ENCODE measurements at regions not wholly inside any gene's neighbourhood (a gene's known extent, or its start where the extent isn't known, plus 50 kb on each side); places are given as distances from the start of the nearest gene placed in this dataset.

DNA sequence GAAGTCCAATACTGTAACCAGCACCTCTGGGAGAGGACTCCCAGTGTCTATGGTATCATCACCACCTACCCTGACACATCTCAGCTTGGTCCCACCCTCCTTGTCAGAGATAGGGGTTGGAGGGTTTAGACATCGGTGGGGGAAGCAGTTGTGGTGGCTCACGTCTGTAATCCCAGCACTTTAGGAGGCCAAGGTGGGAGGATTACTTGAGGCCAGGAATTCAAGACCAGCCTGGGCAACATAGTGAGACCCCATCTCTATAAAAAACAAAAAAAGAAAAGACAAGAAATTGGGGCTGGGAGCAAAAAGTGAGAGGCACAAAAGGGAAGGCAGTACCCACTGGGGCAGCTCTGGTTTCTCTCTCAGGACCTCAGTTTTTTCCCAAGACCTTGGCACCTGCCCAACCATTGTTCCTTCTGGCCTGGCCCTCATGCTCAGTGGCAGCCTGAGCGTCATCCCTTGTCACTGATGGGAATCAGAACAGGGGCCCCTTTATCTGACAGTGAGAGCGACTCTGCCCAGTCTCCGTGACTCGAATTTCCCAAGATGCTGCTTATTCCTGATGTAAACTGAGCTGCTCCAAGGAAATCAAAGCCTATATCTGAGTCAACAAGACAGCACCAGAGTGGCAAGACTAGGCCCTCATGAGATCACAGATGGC, 80.5 kb upstream of the HSPA9 start:
- peaks cover 74 to 91% of the 10 kb centered on the region in 2 donors for H3K27me3 Mint-ChIP-seq (ENCODE audit: low read depth in 2 of 2)
- H3K9me3 ChIP-seq (ENCODE audit: control insufficient read depth, insufficient read depth, low read length) = no peaks in the 10 kb centered on the region
- no peak overlapping the region for H3K4me3 Mint-ChIP-seq
- peaks cover 73% of the 10 kb centered on the region for H3K27me3 ChIP-seq (ENCODE audit: control insufficient read depth, insufficient read depth, low read length)
- intact Hi-C loops (cut with micrococcal nuclease) = loop anchor here (2.0 kb wide), 1 partner anchor 13 kb away; no protein-coding TSS in a partner anchor
- 95% methylated on average over 6 of the region's 6 CpGs for WGBS (ENCODE audit: insufficient coverage)
- TF ChIP-seq, protein P1, sequence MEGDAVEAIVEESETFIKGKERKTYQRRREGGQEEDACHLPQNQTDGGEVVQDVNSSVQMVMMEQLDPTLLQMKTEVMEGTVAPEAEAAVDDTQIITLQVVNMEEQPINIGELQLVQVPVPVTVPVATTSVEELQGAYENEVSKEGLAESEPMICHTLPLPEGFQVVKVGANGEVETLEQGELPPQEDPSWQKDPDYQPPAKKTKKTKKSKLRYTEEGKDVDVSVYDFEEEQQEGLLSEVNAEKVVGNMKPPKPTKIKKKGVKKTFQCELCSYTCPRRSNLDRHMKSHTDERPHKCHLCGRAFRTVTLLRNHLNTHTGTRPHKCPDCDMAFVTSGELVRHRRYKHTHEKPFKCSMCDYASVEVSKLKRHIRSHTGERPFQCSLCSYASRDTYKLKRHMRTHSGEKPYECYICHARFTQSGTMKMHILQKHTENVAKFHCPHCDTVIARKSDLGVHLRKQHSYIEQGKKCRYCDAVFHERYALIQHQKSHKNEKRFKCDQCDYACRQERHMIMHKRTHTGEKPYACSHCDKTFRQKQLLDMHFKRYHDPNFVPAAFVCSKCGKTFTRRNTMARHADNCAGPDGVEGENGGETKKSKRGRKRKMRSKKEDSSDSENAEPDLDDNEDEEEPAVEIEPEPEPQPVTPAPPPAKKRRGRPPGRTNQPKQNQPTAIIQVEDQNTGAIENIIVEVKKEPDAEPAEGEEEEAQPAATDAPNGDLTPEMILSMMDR (IDR thresholded peaks at IDR 0.05) = no peak
- no peak overlapping the region for H3K27ac ChIP-seq (ENCODE audit: low read length)
- H3K4me1 Mint-ChIP-seq = peaks cover 27 to 29% of the 10 kb centered on the region in 2 donors
- no peaks in the 10 kb centered on the region for H3K9me3 Mint-ChIP-seq
- no peaks in the 10 kb centered on the region for H3K36me3 ChIP-seq (ENCODE audit: control insufficient read depth, insufficient read depth, low read length)
- peaks cover 23% of the 10 kb centered on the region for H3K4me1 ChIP-seq (ENCODE audit: control insufficient read depth, insufficient read depth, low read length)
- H3K27ac Mint-ChIP-seq = no peak overlapping the region
- no peaks in the 10 kb centered on the region for H3K36me3 Mint-ChIP-seq
- ATAC-seq (no peak), DNase-seq (no peak)
- H3K4me3 ChIP-seq (ENCODE audit: low read length) = no peak overlapping the region

DNA sequence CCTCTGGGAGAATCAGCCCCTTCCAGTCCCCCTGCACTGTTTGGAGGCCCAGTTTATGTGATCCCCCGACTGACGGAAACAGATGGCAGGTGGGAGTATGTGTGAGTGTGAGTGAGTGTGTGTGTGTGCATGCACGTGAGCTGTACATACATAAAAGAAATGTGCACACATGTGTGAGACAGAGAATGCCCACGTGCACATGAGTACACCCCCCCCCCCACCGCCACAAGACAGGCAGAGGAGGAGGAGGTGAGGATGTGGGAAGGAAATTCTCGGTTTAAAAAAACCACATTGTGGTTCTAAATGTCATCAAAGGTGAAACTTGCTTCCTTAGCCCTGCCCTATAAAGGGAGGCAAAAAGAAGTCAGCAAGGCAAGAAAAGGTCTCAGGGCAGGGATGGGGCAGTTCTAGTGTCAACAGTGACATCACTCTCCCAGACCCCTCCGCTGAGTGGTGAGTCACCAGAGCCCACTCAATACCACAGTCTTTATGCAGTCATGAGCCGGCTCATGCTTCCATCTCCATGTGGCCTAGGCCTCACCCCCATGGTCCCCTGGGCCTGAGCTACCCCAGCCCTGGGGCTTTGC, 79.2 kb upstream of the HSPA9 start:
- intact Hi-C loops (cut with micrococcal nuclease) = loop anchor here (2.0 kb wide), 1 partner anchor 14 kb away; no protein-coding TSS in a partner anchor

DNA sequence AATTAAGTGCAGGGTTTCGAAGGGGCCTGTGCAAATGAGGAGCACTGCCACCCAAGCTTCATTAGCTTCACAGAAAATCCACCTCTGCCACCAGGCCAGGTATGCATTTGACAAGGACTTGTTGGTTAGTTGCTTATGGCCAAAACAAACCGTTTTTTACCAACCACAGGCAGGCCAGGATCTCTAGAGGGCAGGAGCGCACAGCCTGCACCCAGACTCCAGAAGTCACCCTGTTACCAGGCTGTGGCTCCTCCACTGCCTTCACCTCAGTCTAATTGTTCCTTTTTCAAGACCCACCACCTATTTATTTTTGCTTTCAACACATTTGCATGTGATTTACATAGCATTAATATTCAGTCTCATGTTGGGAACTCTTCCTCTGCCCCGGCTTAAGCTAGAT, 78.3 kb upstream of the HSPA9 start:
- H3K4me1 Mint-ChIP-seq = peaks cover 27 to 29% of the 10 kb centered on the region in 2 donors
- peak overlapping the region in 1 of 2 donors; percentile 58 for H3K27ac Mint-ChIP-seq
- WGBS (ENCODE audit: insufficient coverage) = 28% methylated on average over 4 of the region's 4 CpGs

More for the DNA sequence above, 79.2 kb upstream of the HSPA9 start:
- H3K36me3 Mint-ChIP-seq = no peaks in the 10 kb centered on the region
- DNase-seq = peak; percentile 48 to 85
- H3K27me3 Mint-ChIP-seq (ENCODE audit: low read depth in 2 of 2) = peaks cover 70 to 86% of the 10 kb centered on the region in 2 donors
- no peak overlapping the region for H3K27ac ChIP-seq (ENCODE audit: low read length)
- H3K9me3 ChIP-seq (ENCODE audit: control insufficient read depth, insufficient read depth, low read length) = no peaks in the 10 kb centered on the region
- no peaks in the 10 kb centered on the region for H3K9me3 Mint-ChIP-seq
- TF ChIP-seq, protein P1 (IDR thresholded peaks at IDR 0.05) = no peak
- ATAC-seq = peak; percentile 75 to 90 (median 85)
- no peak overlapping the region for H3K4me3 ChIP-seq (ENCODE audit: low read length)
- peak overlapping the region; percentile 58 to 78 for H3K27ac Mint-ChIP-seq
- peak overlapping the region; percentile 64 for H3K4me3 Mint-ChIP-seq
- H3K27me3 ChIP-seq (ENCODE audit: control insufficient read depth, insufficient read depth, low read length) = peaks cover 76% of the 10 kb centered on the region
- H3K36me3 ChIP-seq (ENCODE audit: control insufficient read depth, insufficient read depth, low read length) = no peaks in the 10 kb centered on the region
- H3K4me1 Mint-ChIP-seq = peaks cover 27 to 29% of the 10 kb centered on the region in 2 donors
- WGBS (ENCODE audit: insufficient coverage) = 2% methylated on average over 4 of the region's 8 CpGs
- H3K4me1 ChIP-seq (ENCODE audit: control insufficient read depth, insufficient read depth, low read length) = peaks cover 23% of the 10 kb centered on the region

More for the DNA sequence above, 78.3 kb upstream of the HSPA9 start:
- DNase-seq (no peak), ATAC-seq (no peak)
- no peak overlapping the region for H3K4me3 Mint-ChIP-seq
- Histone ChIP-seq H3K36me3 (ENCODE audit: control insufficient read depth, insufficient read depth, low read length) (no peaks in the 10 kb centered on the region), H3K4me3 (ENCODE audit: low read length) (no peak overlapping the region), H3K4me1 (ENCODE audit: control insufficient read depth, insufficient read depth, low read length) (peaks cover 23% of the 10 kb centered on the region), H3K9me3 (ENCODE audit: control insufficient read depth, insufficient read depth, low read length) (no peaks in the 10 kb centered on the region), H3K27me3 (ENCODE audit: control insufficient read depth, insufficient read depth, low read length) (peaks cover 78% of the 10 kb centered on the region), H3K27ac (ENCODE audit: low read length) (no peak overlapping the region)
- intact Hi-C loops (cut with micrococcal nuclease) = no loop called here
- H3K27me3 Mint-ChIP-seq (ENCODE audit: low read depth in 2 of 2) = peaks cover 70 to 87% of the 10 kb centered on the region in 2 donors
- no peaks in the 10 kb centered on the region for H3K36me3 Mint-ChIP-seq
- no peaks in the 10 kb centered on the region for H3K9me3 Mint-ChIP-seq
- TF ChIP-seq, protein P1 (IDR thresholded peaks at IDR 0.05) = no peak
